Calu3 (cell line): ENCODE measurements at regions not wholly inside any gene's neighbourhood (a gene's known extent, or its start where the extent isn't known, plus 50 kb on each side); places are given as distances from the start of the nearest gene placed in this dataset.
"Not testable (repeated sequence)": the region's sequence is repeated elsewhere in the genome, so short reads cannot be mapped to it uniquely, and the experiment has no call there.

Experiments
- BruUV-seq: library from RNA; stranded (reverse); fragments of 400-500 nt; replicated peaks from 2 replicates; lab custom pipeline; 2021; lab: Mats Ljungman, UMichigan
- CTCF ChIA-PET: fragments of 300-600 bp; sonication (Branson Sonifier 250); formaldehyde crosslinking; loops from one replicate; lab custom pipeline; 2022; ENCODE audit warnings: antibody characterized with exemption; lab: Charles Lee
- DNase-seq: peaks from one replicate; pipeline ENCODE4 v3.0.0; 2022
- H3K27ac Mint-ChIP-seq: one replicate; pipeline ENCODE4 v1.8.0; 2022; ENCODE audit warnings: mixed read lengths; ENCODE audit not compliant: unreplicated experiment
- H3K27me3 Mint-ChIP-seq: one replicate; pipeline ENCODE4 v1.8.0; 2022; ENCODE audit warnings: mixed read lengths; ENCODE audit not compliant: unreplicated experiment
- H3K36me3 Mint-ChIP-seq: one replicate; pipeline ENCODE4 v1.8.0; 2022; ENCODE audit warnings: mild to moderate bottlenecking, moderate library complexity, mixed read lengths; ENCODE audit not compliant: insufficient read depth, unreplicated experiment
- H3K4me1 Mint-ChIP-seq: one replicate; pipeline ENCODE4 v1.8.0; 2022; ENCODE audit warnings: mild to moderate bottlenecking, low read depth, mixed read lengths; ENCODE audit not compliant: unreplicated experiment
- H3K4me3 Mint-ChIP-seq: one replicate; pipeline ENCODE4 v1.8.0; 2022; ENCODE audit warnings: mild to moderate bottlenecking, low read depth, moderate library complexity, mixed read lengths; ENCODE audit not compliant: unreplicated experiment
- H3K9me3 Mint-ChIP-seq: one replicate; pipeline ENCODE4 v1.8.0; 2022; ENCODE audit warnings: low read depth, mixed read lengths; ENCODE audit not compliant: unreplicated experiment
- CTCF ChIP-seq: fragments of 200-600 bp; IDR thresholded peaks from one replicate; pipeline ENCODE4 v1.8.0; 2022; ENCODE audit warnings: antibody characterized with exemption; ENCODE audit not compliant: unreplicated experiment
- intact Hi-C: fragments of 100-400 bp; cut with micrococcal nuclease; formaldehyde crosslinking; loops from one replicate; pipeline ENCODE4 v1.10.0; 2022; ENCODE audit not compliant: unreplicated experiment

- Mint-ChIP-seq H3K27me3 (peaks cover 16% of the 10 kb centered on the region), H3K36me3 (no peaks in the 10 kb centered on the region), H3K4me1 (no peaks in the 10 kb centered on the region), H3K27ac (no peak overlapping the region), H3K9me3 (peaks cover 29% of the 10 kb centered on the region), H3K4me3 (no peak overlapping the region)
- intact Hi-C loops = no loop called here
- TF ChIP-seq CTCF = no peak
- CTCF ChIA-PET = no interaction called here
- DNase-seq = no peak
- BruUV-seq = no TSS peak
Observed at GRCh38 chr3:180776433-180776832, 97.1 kb upstream of the CCDC39 start.

- no TSS peak for BruUV-seq
- H3K4me3 Mint-ChIP-seq = no peak overlapping the region
Observed at GRCh38 chr3:180782195-180782984, 103.1 kb upstream of the CCDC39 start.

GRCh38 chr3:180786227-180786626 is 106.9 kb upstream of the CCDC39 start:
- H3K4me1 Mint-ChIP-seq, H3K4me3 Mint-ChIP-seq, DNase-seq, BruUV-seq, intact Hi-C loops, H3K9me3 Mint-ChIP-seq, H3K36me3 Mint-ChIP-seq, H3K27ac Mint-ChIP-seq: not testable (repeated sequence)
- peaks cover 13% of the 10 kb centered on the region for H3K27me3 Mint-ChIP-seq
- CTCF ChIA-PET = interaction anchor here (1.1 kb wide), 1 partner anchor 21 kb away, joined by 6 read pairs; no protein-coding TSS in a partner anchor

More at GRCh38 chr3:180782195-180782984, 103.1 kb upstream of the CCDC39 start:
- no peak for TF ChIP-seq CTCF
- Mint-ChIP-seq H3K36me3 (no peaks in the 10 kb centered on the region), H3K4me1 (no peaks in the 10 kb centered on the region), H3K27me3 (peaks cover 13% of the 10 kb centered on the region), H3K27ac (no peak overlapping the region), H3K9me3 (peaks cover 15% of the 10 kb centered on the region)
- CTCF ChIA-PET = interaction anchor here (0.5 to 1.3 kb wide), 4 partner anchors 83 to 1167 kb away, joined by 3 to 7 read pairs (median 4); no protein-coding TSS in a partner anchor
- intact Hi-C loops = no loop called here
- DNase-seq = no peak

GRCh38 chr3:180789774-180790173 is 110.5 kb upstream of the CCDC39 start:
- no peak for TF ChIP-seq CTCF
- no peaks in the 10 kb centered on the region for H3K36me3 Mint-ChIP-seq
- H3K9me3 Mint-ChIP-seq = no peaks in the 10 kb centered on the region
- no TSS peak for BruUV-seq
- intact Hi-C loops = no loop called here
- CTCF ChIA-PET = no interaction called here
- H3K27me3 Mint-ChIP-seq = no peaks in the 10 kb centered on the region
- no peak overlapping the region for H3K27ac Mint-ChIP-seq
- no peak for DNase-seq
- no peaks in the 10 kb centered on the region for H3K4me1 Mint-ChIP-seq
- H3K4me3 Mint-ChIP-seq = no peak overlapping the region

GRCh38 chr3:180798197-180798596 is 114.3 kb upstream of the FXR1 start:
- intact Hi-C loops = no loop called here
- TF ChIP-seq CTCF = no peak

More at GRCh38 chr3:180798197-180798596, 114.3 kb upstream of the FXR1 start:
- H3K4me3 Mint-ChIP-seq = no peak overlapping the region
- no peaks in the 10 kb centered on the region for H3K36me3 Mint-ChIP-seq
- H3K27me3 Mint-ChIP-seq = no peaks in the 10 kb centered on the region
- DNase-seq = no peak
- no peaks in the 10 kb centered on the region for H3K9me3 Mint-ChIP-seq
- no peak overlapping the region for H3K27ac Mint-ChIP-seq
- BruUV-seq = no TSS peak
- CTCF ChIA-PET = no interaction called here
- H3K4me1 Mint-ChIP-seq = no peaks in the 10 kb centered on the region
